ENCODE measurements at regions not wholly inside any gene's neighbourhood (a gene's known extent, or its start where the extent isn't known, plus 50 kb on each side); places are given as distances from the start of the nearest gene placed in this dataset.

DNA sequence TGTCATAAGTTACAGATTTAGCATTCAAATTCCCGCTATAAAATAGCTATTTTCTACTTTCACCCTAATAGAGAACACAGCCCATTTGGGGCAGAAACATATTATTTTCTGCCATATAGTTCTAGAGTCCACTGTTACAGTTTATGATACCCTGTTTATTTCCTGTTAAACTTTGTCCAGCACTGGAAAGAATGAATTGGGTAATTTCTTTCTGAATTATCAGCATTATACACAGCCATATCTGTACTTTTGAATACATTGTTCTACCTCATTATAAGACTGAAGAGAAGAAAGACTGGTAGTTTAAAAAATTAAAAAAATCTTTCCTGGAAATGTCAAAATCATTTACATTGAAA is 332.1 kb downstream of the DIRAS2 start:
- TF ChIP-seq, protein P1, sequence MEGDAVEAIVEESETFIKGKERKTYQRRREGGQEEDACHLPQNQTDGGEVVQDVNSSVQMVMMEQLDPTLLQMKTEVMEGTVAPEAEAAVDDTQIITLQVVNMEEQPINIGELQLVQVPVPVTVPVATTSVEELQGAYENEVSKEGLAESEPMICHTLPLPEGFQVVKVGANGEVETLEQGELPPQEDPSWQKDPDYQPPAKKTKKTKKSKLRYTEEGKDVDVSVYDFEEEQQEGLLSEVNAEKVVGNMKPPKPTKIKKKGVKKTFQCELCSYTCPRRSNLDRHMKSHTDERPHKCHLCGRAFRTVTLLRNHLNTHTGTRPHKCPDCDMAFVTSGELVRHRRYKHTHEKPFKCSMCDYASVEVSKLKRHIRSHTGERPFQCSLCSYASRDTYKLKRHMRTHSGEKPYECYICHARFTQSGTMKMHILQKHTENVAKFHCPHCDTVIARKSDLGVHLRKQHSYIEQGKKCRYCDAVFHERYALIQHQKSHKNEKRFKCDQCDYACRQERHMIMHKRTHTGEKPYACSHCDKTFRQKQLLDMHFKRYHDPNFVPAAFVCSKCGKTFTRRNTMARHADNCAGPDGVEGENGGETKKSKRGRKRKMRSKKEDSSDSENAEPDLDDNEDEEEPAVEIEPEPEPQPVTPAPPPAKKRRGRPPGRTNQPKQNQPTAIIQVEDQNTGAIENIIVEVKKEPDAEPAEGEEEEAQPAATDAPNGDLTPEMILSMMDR (IDR thresholded peaks at IDR 0.05; ENCODE audit: low read length), result no peak
- no peak for TF ChIP-seq EZH2 (IDR thresholded peaks at IDR 0.05; ENCODE audit: borderline replicate concordance, low read length)

Measured in OCI-LY1 (cell line).